ENCODE measurements at regions not wholly inside any gene's neighbourhood (a gene's known extent, or its start where the extent isn't known, plus 50 kb on each side); places are given as distances from the start of the nearest gene placed in this dataset.

- no peak for DNase-seq (ENCODE audit: low read depth)
Observed at GRCh38 chr21:31566064-31566463, 93.4 kb upstream of the SOD1 start.

DNA sequence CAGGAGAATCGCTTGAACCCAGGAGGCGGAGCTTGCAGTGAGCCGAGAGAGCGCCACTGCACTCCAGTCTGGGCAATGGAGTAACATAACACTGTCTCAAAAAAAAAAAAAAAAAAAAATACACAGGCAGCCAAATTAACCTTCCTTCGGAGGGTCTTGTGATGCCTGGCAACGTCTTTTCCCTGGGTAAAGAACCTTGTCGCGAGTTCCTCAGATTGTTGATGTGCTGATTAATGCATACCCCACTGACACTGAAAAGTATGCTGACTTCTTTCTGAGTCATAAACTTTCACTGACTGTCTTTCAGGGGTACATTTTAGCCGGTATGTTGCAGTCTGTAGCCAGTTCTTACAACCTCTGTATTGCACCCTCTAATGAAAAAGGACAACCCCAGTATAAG, 95.1 kb upstream of the SOD1 start:
- no peak for DNase-seq (ENCODE audit: low read depth)

- DNase-seq (ENCODE audit: low read depth): no peak
Observed at GRCh38 chr21:31560479-31560878, 99.0 kb upstream of the SOD1 start.

- peak; percentile 86 for DNase-seq (ENCODE audit: low read depth)
Observed at GRCh38 chr21:31559368-31560119, 99.9 kb upstream of the SOD1 start.

- DNase-seq (ENCODE audit: low read depth): peak; percentile 76
Observed at GRCh38 chr21:31558962-31559367, 100.5 kb upstream of the SOD1 start.

DNA sequence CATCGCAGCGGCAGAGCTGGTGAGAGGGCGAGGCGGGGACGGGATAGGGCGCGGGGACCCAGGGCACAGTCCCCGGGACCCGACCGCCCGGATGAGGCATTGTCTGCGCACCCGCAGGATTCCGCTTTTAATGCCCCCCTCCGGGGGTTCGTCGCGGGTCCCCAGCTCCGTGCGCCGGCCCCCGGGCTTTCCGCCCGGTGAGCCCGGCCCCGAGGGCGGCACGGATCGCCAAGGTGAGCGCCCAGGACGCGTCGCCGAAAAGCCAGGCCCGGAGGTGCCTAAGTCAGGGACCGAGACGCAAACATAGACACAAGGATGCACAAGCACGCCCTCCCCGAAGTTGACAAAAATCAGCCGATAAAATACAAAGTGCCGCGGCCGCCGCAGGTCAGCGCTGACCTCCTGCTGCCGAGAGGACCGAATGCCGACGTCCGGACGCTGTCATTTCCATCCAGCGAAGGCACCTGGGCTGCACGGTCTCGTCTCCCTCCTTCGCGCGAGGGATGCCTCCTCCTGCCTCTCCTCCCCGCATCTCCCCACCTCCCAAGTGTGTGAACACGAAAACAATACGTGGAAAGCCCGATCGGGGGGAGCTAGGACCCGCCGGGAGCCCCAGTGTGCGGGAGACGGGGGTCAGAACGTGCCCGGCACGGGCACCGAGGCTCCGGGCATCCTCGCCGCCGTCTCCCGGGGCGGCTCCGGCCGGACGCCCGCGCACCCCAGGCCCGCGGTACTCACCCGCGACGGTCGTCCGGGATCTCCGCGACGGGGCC, 101.1 kb upstream of the SOD1 start:
- DNase-seq (ENCODE audit: low read depth): no peak

DNA sequence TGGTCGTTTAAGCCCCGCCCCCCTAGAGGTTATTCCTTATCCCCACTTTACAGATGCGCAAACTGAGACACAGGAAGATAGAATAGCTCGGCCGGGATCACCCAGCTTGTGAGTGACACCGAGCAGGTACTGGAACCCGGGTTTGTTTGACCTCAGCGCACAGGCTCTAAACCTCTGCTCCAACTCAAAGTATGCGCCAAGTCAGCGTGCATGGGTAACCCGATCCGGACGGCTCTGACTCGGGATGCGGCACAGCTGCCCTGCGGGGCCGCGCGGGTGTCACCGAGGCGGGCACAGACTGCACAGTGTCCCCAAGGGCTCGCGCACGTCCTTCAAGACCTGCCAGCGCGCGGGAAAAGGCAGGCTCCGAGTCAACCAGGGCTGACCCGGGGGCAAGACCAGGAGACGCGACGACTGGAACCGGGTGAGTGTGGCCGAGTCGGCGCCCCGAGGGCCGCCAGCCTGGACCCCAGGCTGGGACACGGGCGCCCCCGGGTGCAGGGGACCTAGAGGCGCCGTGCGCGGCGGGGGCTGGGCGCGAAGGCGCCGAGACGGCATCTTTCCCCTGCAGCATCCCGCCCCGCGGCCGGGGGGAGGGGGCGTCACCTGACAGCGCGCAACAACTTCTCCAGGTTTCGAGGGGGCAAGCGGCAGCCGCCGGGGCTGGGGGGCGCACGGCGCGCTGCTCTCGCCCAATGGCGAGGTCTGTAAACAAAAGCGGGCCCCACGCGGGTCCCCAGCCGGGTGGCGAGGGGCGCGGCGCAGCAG, 101.9 kb upstream of the SOD1 start:
- DNase-seq (ENCODE audit: low read depth): no peak

DNA sequence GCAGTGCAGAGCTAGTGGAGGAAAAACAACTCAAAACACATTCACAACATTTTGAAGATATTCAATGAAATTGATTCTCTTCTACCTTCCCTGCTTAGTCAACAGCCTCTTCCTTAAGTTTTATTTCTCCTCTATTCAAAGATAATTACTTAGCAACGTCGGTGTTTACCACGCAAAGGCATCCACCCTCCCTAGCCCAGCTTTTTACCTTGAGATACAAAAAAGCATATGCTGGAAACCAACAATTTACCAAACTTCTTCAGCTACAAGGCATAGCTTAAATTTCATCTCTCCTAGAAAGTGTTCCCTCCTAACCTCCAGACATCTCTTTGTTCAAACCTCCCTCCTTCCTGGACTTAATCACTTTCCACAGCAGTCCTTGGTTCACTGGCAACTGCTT, 102.8 kb upstream of the SOD1 start:
- DNase-seq (ENCODE audit: low read depth): no peak

DNA sequence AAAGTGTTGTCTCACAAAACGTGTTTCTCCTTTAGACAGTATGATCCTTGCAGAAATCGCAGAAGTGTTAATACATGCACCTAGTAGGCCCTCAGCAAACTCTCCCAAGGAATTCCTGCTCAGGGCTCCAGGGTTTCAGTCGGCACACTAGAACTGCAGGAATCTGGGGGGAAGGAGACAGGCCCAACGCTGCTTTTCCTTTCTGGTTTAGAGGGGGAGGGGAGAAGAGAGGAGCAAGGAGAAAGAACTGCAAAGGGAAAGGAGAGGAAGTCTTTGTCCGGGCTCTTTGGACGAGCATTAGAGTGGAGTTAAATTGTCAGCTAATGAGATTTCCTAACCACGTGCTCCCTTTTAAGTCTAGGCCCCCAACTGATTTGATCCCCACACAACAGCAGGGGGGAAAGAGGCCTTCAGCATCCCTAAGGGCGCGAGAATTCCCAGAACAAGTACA, 103.7 kb upstream of the SOD1 start:
- no peak for DNase-seq (ENCODE audit: low read depth)

DNA sequence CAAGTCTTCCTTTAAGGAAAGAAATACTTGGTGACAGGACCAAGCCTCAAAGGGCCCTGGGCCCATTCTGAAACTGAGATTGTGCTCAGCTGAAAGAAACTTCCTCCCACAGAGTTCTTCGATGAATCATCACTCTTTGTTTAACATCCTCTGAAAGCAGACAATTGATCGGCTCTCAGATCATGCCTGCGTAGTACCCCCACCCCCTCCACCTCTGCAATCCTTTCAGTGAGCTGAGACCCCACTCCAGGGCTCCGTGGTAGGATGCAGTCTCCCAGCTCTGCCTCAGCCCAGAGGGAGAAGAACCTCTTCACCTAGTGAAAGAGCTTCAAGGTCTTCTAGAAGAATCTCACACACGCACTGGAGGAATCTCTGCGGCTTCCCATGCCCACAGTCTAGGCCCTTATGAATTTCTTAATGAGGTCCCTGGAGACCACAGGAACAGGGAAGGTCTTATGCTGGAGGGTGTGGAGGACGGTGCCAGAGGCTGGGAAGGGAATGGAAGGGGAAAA, 104.9 kb upstream of the SOD1 start:
- no peak for DNase-seq (ENCODE audit: low read depth)

DNA sequence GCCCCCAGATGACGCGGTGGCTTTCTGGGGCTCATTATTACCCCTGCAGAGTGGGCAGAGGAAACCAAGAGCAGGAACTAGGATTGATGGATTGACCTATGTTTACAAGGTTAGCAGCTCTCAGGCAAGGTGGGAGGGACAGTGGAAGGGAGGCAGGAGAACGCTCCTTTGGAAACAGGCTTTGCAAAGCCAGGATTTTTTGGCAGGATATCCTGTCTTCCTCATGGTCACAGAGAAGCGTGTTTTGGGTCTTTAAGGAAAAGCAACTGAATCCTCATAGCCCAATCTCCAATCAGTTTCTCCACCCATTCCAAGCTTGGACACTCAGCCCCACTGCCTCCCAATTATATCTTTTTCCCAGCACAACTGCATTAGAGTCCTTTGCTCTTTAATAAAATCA, 105.6 kb upstream of the SOD1 start:
- DNase-seq (ENCODE audit: low read depth): no peak

- DNase-seq (ENCODE audit: low read depth): no peak
Observed at GRCh38 chr21:31553461-31553860, 106.0 kb upstream of the SOD1 start.

DNA sequence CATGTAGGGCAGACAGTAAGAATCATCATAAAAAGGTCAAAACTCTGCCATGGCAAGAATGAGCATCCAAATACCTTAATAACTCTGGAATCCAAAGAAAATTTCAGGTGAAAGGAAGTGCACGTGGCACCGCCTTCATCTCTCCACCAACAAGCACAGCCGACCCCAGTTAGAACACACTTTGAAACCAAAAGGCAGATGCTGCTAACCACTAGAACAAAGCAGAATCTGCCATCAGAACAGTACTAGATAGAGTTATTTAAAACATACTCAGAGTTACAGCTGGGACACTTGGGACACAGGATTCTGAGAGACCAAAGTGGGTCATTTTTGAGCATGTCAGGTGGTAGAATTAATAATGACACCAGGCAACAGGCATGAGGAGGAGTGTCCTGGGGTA, 106.7 kb upstream of the SOD1 start:
- no peak for DNase-seq (ENCODE audit: low read depth)

DNA sequence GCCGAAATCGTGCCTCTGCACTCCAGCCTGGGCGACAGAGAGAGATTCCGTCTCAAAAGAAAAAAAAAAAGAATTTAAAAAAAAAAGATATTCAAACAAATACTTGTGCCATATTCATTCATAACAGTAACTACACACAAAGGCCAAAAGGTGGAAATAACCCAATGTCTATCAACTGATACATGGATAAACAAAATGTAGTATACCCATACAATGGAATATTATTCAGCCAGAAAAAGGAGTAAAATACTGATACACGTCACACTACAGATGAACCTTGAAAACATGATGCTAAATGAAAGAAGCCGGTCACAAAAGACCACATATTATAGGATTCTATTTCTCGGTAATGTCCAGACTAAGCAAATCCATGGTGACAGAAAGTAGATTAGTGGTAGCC, 109.4 kb upstream of the SOD1 start:
- DNase-seq (ENCODE audit: low read depth): no peak

- DNase-seq (ENCODE audit: low read depth): no peak
Observed at GRCh38 chr21:31548688-31549087, 110.8 kb upstream of the SOD1 start.

DNA sequence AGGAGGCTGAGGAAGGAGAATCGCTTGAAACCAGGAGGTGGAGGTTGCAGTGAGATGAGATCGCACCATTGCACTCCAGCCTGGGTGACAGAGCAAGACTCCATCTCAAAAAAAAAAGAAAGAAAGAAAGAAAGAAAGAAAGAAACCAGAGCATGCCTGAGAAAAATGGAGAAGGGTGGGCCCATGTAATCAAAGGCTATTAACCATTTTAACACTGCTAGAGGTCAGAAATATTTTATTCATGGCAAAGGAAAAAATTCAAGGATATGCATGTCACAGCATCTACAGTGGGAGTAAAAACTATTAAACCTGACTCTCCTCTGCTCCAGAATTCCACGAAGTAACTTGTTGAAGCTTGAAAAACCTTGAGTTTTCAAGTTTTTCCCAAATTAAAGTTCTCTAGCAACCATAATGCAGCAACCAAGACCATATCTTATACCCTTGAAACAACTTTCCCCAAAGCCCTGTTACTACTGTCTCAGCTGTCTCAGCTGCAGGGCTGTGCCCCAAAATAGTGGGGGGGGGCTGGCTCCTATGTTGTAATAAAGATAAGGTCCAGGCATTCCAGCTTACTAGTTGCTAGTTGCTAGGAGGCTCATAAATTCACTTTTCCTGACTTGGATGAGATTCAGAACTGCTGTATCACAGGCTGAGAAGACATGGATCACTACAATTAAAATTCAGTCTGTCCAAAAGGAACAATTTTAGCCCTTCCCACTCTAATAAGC, 112.9 kb upstream of the SOD1 start:
- no peak for DNase-seq (ENCODE audit: low read depth)

GRCh38 chr21:31545036-31545435, 114.5 kb upstream of the SOD1 start:
- DNase-seq (ENCODE audit: low read depth): no peak

DNA sequence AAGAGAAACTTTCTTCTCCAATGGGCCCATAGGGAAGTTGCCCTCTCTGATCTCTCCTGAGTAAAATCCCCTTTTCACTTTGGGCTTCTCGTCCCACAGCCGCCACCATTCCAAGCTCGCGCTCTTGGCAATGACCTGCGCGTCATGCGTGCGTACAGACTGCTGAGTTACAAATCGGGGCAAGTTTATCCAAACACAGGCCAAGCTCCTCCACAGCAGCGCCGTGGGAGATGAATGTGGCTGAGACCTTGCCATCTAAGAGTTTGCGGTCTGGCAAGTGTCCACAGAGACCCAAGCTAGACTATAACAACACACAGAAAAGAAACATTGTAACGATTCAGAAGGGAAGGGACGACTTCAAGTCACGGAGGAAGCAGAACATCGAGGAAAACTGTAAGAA, 116.3 kb upstream of the SOD1 start:
- DNase-seq (ENCODE audit: low read depth): no peak

DNA sequence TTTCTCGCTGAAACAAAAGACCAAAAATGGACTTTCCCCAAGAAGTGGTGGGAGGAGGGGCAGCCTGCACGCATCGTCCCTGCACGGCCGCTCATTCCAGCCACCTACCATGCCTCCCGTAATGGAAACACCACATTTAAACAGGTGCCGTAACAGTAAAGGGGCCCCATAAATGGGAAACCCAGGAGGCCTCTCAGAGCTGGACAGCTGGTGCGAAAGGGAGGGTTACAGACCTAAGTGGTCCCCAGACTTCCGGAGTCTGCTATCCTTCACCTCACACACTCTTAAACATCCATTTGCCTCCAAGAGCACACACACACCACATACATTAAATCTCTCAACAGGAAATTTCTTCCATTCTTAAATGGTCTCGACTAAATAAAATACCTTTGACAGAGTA, 120.7 kb upstream of the SOD1 start:
- no peak for DNase-seq (ENCODE audit: low read depth)

DNA sequence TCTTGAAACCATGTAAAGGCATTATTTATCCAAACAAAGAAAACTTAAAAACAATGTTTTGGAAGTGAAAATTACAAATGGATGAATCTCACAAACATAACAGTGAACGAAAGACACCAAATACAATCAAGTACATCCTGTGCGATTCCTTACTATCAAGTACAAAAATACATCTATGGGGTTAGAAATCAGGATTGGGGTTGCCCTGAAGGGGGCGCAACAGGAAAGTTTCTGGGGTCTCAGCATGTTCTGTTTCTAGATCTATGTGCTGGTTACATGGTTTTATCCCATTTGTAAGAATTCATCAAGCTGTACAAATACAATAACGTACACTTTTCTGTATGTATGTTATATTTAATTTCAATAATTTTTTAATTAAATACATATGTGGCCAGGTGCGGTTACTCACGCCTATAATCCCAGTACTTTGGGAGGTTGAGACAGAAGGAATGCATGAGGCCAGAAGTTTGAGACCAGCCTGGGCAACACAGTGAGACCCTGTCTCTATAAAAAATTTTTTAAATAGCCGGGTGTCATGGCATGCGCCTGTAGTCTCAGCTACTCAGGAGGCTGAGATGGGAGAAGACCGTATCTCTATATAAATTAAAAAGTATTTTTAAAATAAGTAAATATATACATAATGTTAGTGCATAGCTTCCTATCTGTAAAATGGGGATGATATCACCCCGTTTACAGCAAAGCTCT, 121.5 kb upstream of the SOD1 start:
- DNase-seq (ENCODE audit: low read depth): no peak

DNA sequence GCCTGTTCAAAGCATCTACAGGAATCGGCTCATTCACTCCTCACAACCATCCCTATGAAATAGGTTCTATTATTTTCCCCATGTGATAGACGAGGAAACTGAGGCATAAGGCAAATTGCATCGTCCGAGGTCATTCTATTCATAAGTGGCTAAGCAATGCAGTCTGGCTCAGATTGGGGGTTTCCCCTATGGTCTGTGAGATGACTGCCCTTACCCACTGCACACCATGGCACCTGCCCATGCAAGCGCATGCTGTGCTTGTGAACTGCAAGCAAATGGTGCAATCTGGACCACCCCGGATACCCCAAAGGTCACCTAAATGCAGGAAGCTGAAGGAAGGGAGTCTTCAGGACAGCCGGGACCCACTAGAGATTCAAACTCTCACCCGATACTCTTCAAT, 123.4 kb upstream of the SOD1 start:
- DNase-seq (ENCODE audit: low read depth): no peak
